ENCODE measurements at regions not wholly inside any gene's neighbourhood (a gene's known extent, or its start where the extent isn't known, plus 50 kb on each side); places are given as distances from the start of the nearest gene placed in this dataset.

DNA sequence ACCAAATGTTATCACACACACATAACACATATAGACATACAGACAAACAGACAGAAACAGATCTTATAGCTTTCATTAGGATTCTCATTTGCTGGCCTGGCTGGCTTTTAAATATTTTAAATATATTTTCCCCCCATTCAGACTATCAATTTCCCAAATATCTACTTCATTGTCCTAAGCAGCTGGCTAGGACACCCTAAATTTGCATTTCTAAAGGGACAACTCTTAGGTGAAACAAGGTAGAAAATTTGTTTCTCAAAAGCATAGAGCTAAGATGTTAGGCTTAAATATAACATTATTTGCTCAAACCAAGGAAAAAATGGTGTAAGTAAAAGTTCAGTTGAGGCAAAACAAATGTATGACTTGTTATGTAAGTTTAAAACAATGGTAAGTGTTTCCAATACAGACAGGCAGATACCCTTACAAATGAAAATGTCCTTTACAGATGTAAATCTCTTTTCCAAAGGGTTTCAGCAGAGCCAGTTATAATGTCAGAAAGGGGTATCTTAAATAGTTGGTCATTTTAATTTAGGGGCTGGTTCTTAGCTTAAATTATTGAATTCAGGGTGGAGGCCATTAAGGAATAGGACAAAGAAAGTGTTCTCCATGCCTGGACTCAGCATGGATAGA, 522.8 kb downstream of the DMRTA1 start:
- TF ChIP-seq, protein P1, sequence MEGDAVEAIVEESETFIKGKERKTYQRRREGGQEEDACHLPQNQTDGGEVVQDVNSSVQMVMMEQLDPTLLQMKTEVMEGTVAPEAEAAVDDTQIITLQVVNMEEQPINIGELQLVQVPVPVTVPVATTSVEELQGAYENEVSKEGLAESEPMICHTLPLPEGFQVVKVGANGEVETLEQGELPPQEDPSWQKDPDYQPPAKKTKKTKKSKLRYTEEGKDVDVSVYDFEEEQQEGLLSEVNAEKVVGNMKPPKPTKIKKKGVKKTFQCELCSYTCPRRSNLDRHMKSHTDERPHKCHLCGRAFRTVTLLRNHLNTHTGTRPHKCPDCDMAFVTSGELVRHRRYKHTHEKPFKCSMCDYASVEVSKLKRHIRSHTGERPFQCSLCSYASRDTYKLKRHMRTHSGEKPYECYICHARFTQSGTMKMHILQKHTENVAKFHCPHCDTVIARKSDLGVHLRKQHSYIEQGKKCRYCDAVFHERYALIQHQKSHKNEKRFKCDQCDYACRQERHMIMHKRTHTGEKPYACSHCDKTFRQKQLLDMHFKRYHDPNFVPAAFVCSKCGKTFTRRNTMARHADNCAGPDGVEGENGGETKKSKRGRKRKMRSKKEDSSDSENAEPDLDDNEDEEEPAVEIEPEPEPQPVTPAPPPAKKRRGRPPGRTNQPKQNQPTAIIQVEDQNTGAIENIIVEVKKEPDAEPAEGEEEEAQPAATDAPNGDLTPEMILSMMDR (IDR thresholded peaks at IDR 0.05): no peak
- no peak for TF ChIP-seq EZH2phosphoT487 (IDR thresholded peaks at IDR 0.05)

Data from neural progenitor cell (in vitro differentiated cells).